Fibroblast of the conjunctiva (primary cell): ENCODE measurements at regions not wholly inside any gene's neighbourhood (a gene's known extent, or its start where the extent isn't known, plus 50 kb on each side); places are given as distances from the start of the nearest gene placed in this dataset.

Experiments used
- DNase-seq: peaks from one replicate; pipeline ENCODE4 v3.0.0-alpha.2; 2010; ENCODE audit warnings: low read depth

GRCh38 chrX:151796576-151796975 lies 62.0 kb downstream of the CNGA2 start:
- DNase-seq: no peak

DNA sequence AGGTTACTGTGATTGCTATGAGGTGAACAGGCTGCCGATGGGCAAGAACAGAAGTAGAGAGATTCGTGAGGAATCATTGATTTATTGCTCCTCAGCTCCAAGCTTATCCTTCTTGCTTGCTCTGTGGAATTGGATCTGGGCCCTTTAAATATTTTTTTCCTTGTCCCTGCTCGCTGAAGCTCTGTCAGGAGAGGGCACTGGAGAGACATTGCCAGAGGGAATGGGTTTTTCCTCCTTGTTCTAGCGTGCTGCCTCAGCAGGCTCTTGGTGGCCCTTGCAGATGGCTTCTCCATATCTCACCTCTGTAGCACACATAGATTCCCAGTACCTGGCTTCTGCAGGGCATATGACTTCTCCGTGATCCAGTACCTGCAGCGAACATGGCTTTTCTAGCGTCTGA lies 67.4 kb downstream of the CNGA2 start:
- DNase-seq: no peak

GRCh38 chrX:151806967-151807540 lies 72.5 kb downstream of the CNGA2 start:
- no peak for DNase-seq

GRCh38 chrX:151812661-151813060 lies 78.1 kb downstream of the CNGA2 start:
- no peak for DNase-seq

DNA sequence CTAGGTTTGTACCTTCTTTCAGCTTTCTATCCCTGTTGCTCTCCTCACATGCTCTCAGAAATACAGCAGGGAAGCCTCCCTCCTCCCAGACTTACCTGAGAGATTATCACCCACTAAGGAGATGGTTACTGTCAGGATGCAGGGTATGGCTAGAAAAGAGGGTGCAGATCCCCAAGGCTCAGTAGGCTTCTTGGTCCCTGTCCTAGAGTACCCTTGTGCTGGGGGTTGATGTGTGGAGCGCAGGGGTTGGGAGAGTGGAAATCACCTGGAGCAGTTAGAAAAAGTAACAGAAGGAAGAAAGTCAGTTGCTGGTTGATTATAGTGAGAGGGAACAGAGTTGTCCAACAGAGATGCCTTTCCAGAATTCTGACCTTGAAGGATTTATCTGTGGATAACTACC lies 80.2 kb downstream of the CNGA2 start:
- DNase-seq: no peak

DNA sequence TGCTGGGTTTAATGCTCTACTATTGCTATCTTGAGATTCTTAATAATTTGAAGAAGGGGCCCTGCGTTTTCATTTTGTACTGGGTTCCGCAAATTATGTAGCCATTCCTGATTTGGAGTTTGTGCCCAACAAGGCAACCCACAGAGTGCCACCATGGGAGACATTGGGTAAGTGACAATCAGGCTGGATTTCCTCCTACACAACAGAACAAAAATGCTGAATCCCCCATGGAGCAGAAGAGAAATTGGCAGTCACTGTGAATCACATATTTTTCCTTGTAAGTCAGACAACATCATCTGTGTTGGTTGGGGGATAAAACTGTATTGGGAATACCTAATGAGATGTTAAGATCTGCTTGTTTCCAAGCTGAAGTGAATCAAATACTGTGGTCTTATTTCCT lies 80.9 kb downstream of the CNGA2 start:
- DNase-seq: no peak

DNA sequence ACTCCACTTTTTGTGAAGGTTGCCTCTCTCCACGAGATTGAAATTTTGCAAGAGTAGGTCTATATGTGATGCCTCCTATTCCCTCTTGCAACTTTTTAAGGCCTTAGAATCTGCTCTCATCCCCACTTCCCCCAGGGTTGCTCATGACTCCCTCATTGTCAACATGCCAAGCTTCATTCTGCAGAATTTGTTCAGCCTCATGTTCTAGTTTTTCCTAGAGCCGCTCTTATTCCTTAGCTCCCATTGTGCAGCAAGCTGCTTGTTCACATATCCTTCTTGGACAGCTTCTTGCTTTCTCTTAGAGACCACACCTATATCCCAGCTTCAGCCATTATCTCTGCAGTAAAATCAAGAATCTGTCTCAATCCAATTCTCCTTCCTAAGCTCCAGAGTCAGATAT lies 82.4 kb downstream of the CNGA2 start:
- DNase-seq: no peak

- DNase-seq: no peak
These were observed 84.3 kb downstream of the CNGA2 start for GRCh38 chrX:151818828-151819227.

GRCh38 chrX:151821226-151821625 lies 86.7 kb downstream of the CNGA2 start:
- DNase-seq: no peak

DNA sequence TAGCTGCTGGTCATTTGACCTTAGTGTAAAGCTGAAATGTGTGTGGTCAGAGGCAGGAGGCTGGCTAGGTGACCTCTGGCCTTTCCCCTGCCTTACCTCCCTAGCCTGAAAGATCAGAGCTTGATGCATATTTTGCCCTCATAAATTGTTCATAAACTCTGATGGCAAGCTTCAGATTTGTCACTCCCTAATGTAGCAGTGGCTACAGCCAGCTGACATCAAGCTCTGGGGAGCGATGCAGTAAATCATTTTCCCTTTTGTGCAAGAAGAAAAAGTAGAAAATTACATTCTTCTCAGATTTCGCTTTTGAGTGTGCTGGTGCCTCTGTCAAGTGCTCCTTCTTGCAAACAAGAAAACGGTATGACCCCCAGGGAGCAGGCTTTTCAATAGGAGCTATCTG lies 87.7 kb upstream of the MAGEA4 start:
- no peak for DNase-seq

DNA sequence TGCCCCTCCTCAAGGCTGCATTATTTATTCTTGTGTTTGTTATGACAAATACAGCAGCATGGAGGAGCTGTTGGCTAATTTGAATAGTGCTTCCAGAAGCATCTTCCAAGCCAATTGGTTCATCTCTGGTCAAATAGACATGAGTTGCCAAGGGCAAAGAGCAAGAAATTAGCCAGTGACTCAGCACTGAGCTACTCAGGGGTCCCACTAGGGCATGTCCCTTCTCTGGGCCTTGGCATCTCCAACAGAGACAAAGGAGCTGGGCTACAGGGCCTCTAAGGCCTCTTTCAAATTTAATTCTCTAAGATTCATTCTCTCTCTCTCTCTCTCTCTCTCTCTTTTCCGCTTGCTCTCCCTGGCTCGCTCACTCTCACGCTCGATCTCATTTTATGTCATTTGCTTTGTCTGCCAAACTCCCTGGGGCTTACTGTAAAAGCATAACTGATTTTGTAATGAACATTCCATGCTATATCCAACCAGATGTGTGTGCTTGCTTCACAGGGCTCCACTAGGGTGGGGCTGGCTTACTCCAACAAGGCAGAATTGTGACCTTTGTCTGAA lies 86.7 kb upstream of the MAGEA4 start:
- DNase-seq: peak; percentile 78

DNA sequence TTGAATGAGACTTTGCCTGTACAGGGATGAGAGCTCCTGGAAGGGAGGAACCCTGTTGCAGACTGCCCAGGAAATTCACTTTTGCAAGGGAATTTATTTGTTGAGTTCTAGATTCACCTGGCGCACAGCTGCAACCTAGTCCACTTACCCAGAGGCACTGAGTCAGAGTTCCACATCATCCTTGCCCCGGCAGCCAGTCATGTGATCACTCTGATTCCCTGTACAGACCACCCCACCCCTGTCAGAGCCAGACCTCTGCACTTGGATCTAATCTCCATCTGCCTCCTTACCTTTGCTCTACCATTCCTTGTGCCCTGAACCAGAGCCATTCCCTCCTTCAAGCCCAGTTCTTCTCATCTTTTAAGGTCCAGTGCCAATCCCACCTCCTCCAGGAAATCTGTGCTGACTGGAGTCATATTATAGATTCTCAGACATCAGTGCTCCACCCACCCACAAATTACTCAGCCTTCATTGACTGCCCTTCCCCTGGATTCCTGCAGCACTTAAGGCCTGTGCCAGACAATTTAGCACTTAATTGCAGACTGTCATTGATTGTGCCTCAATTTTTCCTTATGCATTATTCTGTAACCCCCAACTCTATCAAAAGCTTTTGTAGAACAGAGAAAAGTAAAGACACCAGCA lies 84.1 kb upstream of the MAGEA4 start:
- DNase-seq: no peak

DNA sequence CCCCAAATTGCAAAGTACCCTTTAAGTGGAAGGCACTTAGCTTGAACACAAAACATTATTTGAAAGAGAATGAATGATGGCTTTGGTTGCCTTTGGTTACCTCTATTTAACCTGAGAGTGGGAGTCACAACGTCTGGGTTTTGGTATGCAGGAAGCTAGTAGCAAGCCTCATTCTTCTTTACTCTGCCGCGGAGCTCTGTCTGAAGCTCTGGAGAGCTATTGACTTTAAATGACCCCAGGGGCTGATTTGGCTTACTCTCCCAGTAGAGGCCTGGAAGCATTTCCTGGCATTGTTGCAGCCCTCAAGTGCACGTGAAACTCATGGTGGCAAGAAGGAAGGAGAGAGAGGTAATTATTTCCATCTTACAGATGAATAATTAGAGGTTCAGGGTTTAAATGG lies 81.8 kb upstream of the MAGEA4 start:
- no peak for DNase-seq

DNA sequence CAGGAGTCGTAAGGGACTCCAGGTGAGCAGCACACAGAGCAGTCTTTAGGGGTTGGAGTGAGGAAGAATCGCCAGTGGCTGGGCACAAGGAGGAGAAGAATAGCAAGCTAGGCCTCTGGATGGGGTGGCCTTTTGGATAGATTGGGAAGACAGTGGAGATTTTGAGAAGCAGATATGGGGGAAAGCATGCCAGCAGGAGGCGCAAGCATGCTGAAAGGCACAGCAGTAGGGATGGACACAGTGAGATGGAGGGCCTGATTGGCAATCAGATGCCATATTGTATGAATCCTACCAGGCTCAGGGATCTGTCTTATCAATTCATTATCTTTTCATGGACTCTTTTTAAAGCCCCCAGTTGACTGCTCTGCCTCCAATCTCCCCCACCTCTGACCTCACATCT lies 60.4 kb upstream of the MAGEA4 start:
- no peak for DNase-seq

GRCh38 chrX:151854726-151855495 lies 57.8 kb upstream of the MAGEA4 start:
- DNase-seq: no peak

- DNase-seq: no peak
These were observed 53.2 kb upstream of the MAGEA4 start for GRCh38 chrX:151859481-151859880.

DNA sequence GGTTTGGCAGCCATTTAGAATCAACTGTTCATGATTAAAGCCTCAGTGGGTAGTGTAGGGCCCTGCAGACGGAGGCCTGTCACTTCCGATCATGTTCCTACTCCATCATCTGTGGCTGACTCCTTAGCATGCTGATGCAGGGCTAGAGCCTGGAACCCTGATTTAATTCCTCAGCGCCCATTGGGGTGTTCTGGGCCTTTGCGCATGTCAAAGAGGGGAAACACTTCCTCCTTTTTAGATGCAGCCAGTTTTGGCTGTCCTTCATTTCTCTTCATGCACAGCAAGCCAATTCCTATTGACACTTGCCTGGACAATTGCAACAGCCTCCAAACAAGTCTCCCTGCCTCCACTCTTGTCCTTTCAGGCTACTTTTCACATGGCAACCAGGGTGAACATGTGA lies 51.9 kb upstream of the MAGEA4 start:
- no peak for DNase-seq
